AG04450 (cell line): ENCODE measurements at regions not wholly inside any gene's neighbourhood (a gene's known extent, or its start where the extent isn't known, plus 50 kb on each side); places are given as distances from the start of the nearest gene placed in this dataset.

Experiments used
- CTCF ChIA-PET: fragments of 300-600, 350-600 bp; formaldehyde crosslinking; extraction: SDS; loops from one replicate; lab custom pipeline; 2022; ENCODE audit warnings: antibody characterized with exemption, inconsistent platforms; lab: Charles Lee
- POLR2A ChIA-PET: fragments of 350-600 bp; formaldehyde crosslinking; extraction: SDS; loops from one replicate; lab custom pipeline; 2021; ENCODE audit warnings: antibody characterized with exemption, inconsistent platforms; lab: Yijun Ruan, JAX
- DNase-seq: peaks from one replicate; pipeline ENCODE4 v3.0.0-alpha.2; 2011; ENCODE audit warnings: low read depth, low spot score
- H3K27ac ChIP-seq: one replicate; pipeline ENCODE4 v1.5.1; 2012; ENCODE audit warnings: low read depth, low read length, control low read depth
- H3K27me3 ChIP-seq: one replicate; pipeline ENCODE4 v1.6.0; 2012; ENCODE audit warnings: low read length; ENCODE audit not compliant: control insufficient read depth, insufficient read depth
- H3K4me3 ChIP-seq: 2 replicates; pipeline ENCODE4 v1.5.1; 2011; ENCODE audit warnings: mild to moderate bottlenecking, low read depth, low read length, control low read depth
- H3K9me3 ChIP-seq: 2 replicates; pipeline ENCODE4 v1.5.1; 2012; ENCODE audit warnings: low read length; ENCODE audit not compliant: control insufficient read depth, insufficient read depth
- TF ChIP-seq, protein P1 (sequence below): IDR thresholded peaks from 2 replicates; pipeline ENCODE4 v1.5.1; 2011; ENCODE audit warnings: low read depth, low read length, control low read depth, inconsistent platforms

GRCh38 chr1:79875187-79875586 lies 868.7 kb upstream of the ADGRL4 start:
- no peak overlapping the region for H3K27ac ChIP-seq
- POLR2A ChIA-PET, result no interaction called here
- no peaks in the 10 kb centered on the region for H3K27me3 ChIP-seq
- DNase-seq, result no peak
- TF ChIP-seq, protein P1, sequence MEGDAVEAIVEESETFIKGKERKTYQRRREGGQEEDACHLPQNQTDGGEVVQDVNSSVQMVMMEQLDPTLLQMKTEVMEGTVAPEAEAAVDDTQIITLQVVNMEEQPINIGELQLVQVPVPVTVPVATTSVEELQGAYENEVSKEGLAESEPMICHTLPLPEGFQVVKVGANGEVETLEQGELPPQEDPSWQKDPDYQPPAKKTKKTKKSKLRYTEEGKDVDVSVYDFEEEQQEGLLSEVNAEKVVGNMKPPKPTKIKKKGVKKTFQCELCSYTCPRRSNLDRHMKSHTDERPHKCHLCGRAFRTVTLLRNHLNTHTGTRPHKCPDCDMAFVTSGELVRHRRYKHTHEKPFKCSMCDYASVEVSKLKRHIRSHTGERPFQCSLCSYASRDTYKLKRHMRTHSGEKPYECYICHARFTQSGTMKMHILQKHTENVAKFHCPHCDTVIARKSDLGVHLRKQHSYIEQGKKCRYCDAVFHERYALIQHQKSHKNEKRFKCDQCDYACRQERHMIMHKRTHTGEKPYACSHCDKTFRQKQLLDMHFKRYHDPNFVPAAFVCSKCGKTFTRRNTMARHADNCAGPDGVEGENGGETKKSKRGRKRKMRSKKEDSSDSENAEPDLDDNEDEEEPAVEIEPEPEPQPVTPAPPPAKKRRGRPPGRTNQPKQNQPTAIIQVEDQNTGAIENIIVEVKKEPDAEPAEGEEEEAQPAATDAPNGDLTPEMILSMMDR, result no peak
- CTCF ChIA-PET, result no interaction called here
- H3K4me3 ChIP-seq, result no peak overlapping the region
- no peaks in the 10 kb centered on the region for H3K9me3 ChIP-seq

GRCh38 chr1:79874289-79874688 lies 867.8 kb upstream of the ADGRL4 start:
- no peaks in the 10 kb centered on the region for H3K27me3 ChIP-seq
- POLR2A ChIA-PET, result no interaction called here
- no peak overlapping the region for H3K27ac ChIP-seq
- H3K4me3 ChIP-seq, result no peak overlapping the region
- no peak for DNase-seq
- CTCF ChIA-PET, result no interaction called here
- TF ChIP-seq, protein P1, result no peak
- H3K9me3 ChIP-seq, result no peaks in the 10 kb centered on the region

DNA sequence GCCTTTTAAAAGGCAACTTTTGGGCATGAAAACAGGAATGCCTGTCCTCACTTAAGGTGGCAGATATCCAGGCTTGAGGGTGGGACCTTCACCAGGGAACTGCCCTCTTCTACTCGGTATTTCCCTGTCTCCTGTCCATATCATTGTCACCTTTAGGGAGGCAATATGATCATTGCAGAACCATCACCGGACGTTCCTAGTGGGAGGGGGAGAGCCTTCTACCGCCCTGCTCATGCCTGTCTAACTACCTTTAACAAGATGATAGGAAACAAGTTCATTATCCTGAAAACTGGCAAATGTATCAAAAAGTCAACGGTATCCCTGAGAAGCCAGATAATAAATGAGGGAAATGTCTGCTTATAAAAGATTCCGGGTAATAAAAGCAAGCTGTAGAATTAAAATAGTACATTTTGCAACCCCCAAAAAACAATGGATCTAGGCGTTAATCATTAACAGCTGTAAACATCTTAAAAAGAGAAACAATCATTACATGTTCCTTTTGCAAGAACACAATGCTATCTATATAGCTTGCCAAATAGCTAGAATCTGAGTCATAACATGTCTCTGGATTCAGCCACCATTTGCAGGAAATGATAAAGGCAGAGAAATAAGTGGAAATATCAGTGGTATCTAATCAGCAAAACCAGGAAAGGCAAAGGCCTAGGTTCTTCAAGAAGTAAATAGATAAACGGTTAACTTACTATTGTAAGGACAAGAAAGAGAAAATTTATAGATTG lies 852.9 kb upstream of the ADGRL4 start:
- no peaks in the 10 kb centered on the region for H3K9me3 ChIP-seq
- no peak for DNase-seq
- no peak overlapping the region for H3K27ac ChIP-seq
- TF ChIP-seq, protein P1, result no peak
- ChIA-PET POLR2A (no interaction called here), CTCF (no interaction called here)
- no peaks in the 10 kb centered on the region for H3K27me3 ChIP-seq
- no peak overlapping the region for H3K4me3 ChIP-seq

DNA sequence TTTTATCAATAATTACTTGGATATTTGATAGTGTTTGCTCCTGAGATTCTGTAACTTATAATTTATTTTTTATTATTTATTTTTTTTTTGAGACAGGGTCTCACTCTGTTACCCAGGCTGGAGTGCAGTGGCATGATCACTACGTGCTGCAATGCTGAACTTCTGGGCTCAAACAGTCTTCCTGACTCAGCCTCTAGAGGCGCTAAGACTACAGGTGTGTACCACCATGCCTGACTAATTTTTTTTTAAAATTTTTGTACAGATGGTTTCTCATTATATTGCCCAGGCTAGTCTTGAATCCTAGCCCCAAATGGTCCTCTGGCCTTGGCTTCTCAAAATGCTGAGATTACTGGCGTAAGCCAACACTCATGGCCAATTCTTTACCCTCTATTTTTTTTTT lies 845.5 kb upstream of the ADGRL4 start:
- POLR2A ChIA-PET, result no interaction called here
- no peaks in the 10 kb centered on the region for H3K27me3 ChIP-seq
- CTCF ChIA-PET, result no interaction called here
- no peak overlapping the region for H3K27ac ChIP-seq
- no peak for DNase-seq
- no peak overlapping the region for H3K4me3 ChIP-seq
- no peaks in the 10 kb centered on the region for H3K9me3 ChIP-seq
- TF ChIP-seq, protein P1, result no peak

DNA sequence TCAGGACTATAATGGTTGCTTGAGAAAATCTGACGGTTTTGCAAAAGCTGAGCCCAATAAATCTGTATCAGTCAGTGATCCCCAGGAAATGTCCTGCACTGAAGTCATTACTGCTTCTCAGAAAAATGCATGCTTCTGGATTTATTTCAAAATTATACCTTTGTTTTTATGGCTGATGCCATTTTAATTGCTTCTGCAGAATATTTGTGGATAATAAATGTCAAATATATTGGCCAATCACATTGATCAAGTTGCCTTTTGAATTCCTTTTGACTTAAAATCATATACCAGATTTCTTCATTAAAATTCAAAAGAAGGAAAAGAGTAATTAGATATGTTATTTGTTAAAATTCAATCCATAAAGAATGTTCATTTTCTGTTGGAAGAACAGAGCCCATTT lies 842.9 kb upstream of the ADGRL4 start:
- Histone ChIP-seq H3K4me3 (no peak overlapping the region), H3K27me3 (no peaks in the 10 kb centered on the region), H3K9me3 (no peaks in the 10 kb centered on the region), H3K27ac (no peak overlapping the region)
- POLR2A ChIA-PET, result no interaction called here
- no peak for DNase-seq
- TF ChIP-seq, protein P1, result no peak
- CTCF ChIA-PET, result no interaction called here
